GM10266 (cell line): ENCODE measurements at regions not wholly inside any gene's neighbourhood (a gene's known extent, or its start where the extent isn't known, plus 50 kb on each side); places are given as distances from the start of the nearest gene placed in this dataset.

Source experiments
- DNase-seq: peaks from one replicate; pipeline ENCODE4 v3.0.0; 2012; ENCODE audit errors: extremely low spot score
- CTCF ChIP-seq: IDR thresholded peaks from 2 replicates; pipeline ENCODE4 v1.5.1; 2012; ENCODE audit warnings: mild to moderate bottlenecking, low read depth; ENCODE audit not compliant: control insufficient read depth, insufficient read depth; ENCODE audit errors: missing control alignments

GRCh38 chr17:77001487-77001886, 133.3 kb downstream of the MGAT5B start:
- no peak for DNase-seq
- TF ChIP-seq CTCF, result no peak

GRCh38 chr17:77002103-77003045, 134.2 kb downstream of the MGAT5B start:
- TF ChIP-seq CTCF, result no peak
- DNase-seq, result no peak

GRCh38 chr17:77003699-77004098, 135.5 kb downstream of the MGAT5B start:
- DNase-seq, result no peak
- no peak for TF ChIP-seq CTCF

- TF ChIP-seq CTCF, result no peak
- DNase-seq, result no peak
Observed at GRCh38 chr17:77006971-77007649, 133.7 kb upstream of the SEC14L1 start.

GRCh38 chr17:77009877-77010276, 130.9 kb upstream of the SEC14L1 start:
- DNase-seq, result no peak
- TF ChIP-seq CTCF, result no peak

GRCh38 chr17:77010667-77011066, 130.1 kb upstream of the SEC14L1 start:
- DNase-seq, result no peak
- no peak for TF ChIP-seq CTCF
